K562 (cell line): ENCODE measurements at regions not wholly inside any gene's neighbourhood (a gene's known extent, or its start where the extent isn't known, plus 50 kb on each side); places are given as distances from the start of the nearest gene placed in this dataset.
"Not testable (repeated sequence)": the region's sequence is repeated elsewhere in the genome, so short reads cannot be mapped to it uniquely, and the experiment has no call there.

Source experiments
- ATAC-seq: fragments of 200-7000 bp; cut with Tn5 transposase; 3 replicates; pipeline ENCODE4 v1.9.1; 2020; ENCODE audit warnings: moderate library complexity
- BruUV-seq: library from RNA; stranded (reverse); fragments of 400-500 nt; replicated peaks from 2 replicates; lab custom pipeline; 2021; lab: Mats Ljungman, UMichigan
- CTCF ChIA-PET: fragments of 300-600 bp; formaldehyde crosslinking; extraction: SDS; loops from one replicate; lab custom pipeline; 2021; ENCODE audit warnings: low intra/inter-chr PET ratio; lab: Yijun Ruan, JAX
- POLR2A ChIA-PET: fragments of 300-600, 350-650 bp; sonication (Branson Sonifier 250); formaldehyde crosslinking; extraction: SDS; loops from one replicate; lab custom pipeline; 2021; ENCODE audit warnings: antibody characterized with exemption, inconsistent platforms; lab: Yijun Ruan, JAX
- DNase-seq, 4 experiments: peaks; one replicate each; pipeline versions ENCODE4 v3.0.0 to v3.0.0-alpha.2; 2011 to 2018; ENCODE audit warnings: low spot score in 3 of 4, mixed read lengths in 3 of 4; ENCODE audit errors: extremely low read depth in 1 of 4
- FAIRE-seq: peaks from 2 replicates; lab custom pipeline; 2011; peaks lifted over from hg19 to GRCh38; lab: Jason Lieb, UNC
- H2AFZ ChIP-seq: 2 replicates; pipeline ENCODE4 v1.6.0; 2011; ENCODE audit warnings: low read depth, low read length, control low read depth, inconsistent platforms
- H3K27ac ChIP-seq: fragments of 200-600 bp; 3 replicates; pipeline ENCODE4 v1.8.0; 2011; ENCODE audit warnings: low read depth, mild to moderate bottlenecking, control low read depth, inconsistent platforms, low read length, moderate library complexity, mixed read lengths; ENCODE audit errors: extremely low read depth
- H3K27me3 ChIP-seq, 2 experiments: fragments of 300-600 bp in 1 of 2; 2 replicates in 1 of 2; 3 replicates in 1 of 2; pipeline versions ENCODE4 v1.6.0 to v1.8.0; 2011; ENCODE audit warnings: inconsistent platforms in 2 of 2, low read length in 2 of 2, mild to moderate bottlenecking in 1 of 2, mixed read lengths in 1 of 2, moderate library complexity in 1 of 2; ENCODE audit not compliant: control insufficient read depth in 2 of 2, insufficient read depth in 2 of 2
- H3K36me3 ChIP-seq: fragments of 300-600 bp; 3 replicates; pipeline ENCODE4 v1.8.0; 2011; ENCODE audit warnings: mild to moderate bottlenecking, low read length, inconsistent platforms; ENCODE audit not compliant: control insufficient read depth, insufficient read depth
- H3K4me1 ChIP-seq, 2 experiments: fragments of 200-600 bp in 1 of 2; replicated peaks in 1 of 2; 2 replicates in 1 of 2; 3 replicates in 1 of 2; pipeline versions ENCODE4 v1.5.1 to v1.8.0; 2011; ENCODE audit warnings: inconsistent platforms in 2 of 2, low read length in 2 of 2, mild to moderate bottlenecking in 1 of 2, mixed read lengths in 1 of 2, moderate library complexity in 1 of 2; ENCODE audit not compliant: control insufficient read depth in 2 of 2, insufficient read depth in 2 of 2
- H3K4me2 ChIP-seq: 2 replicates; pipeline ENCODE4 v1.6.1; 2011; ENCODE audit warnings: low read length, control low read depth, inconsistent platforms, mixed read lengths; ENCODE audit not compliant: insufficient read depth
- H3K4me3 ChIP-seq: fragments of 200-600 bp; sonication (generic), shearing (Covaris generic); 2 replicates; pipeline ENCODE4 v1.5.1; 2016; ENCODE audit warnings: control low read depth, inconsistent platforms
- H3K79me2 ChIP-seq: fragments of 200-600 bp; 3 replicates; pipeline ENCODE4 v1.8.0; 2011; ENCODE audit warnings: low read length, inconsistent platforms; ENCODE audit not compliant: control insufficient read depth, insufficient read depth
- H3K9ac ChIP-seq, 2 experiments: 2 replicates each; pipeline versions ENCODE4 v1.6.0 to v1.6.1; 2011; ENCODE audit warnings: low read depth in 2 of 2, low read length in 2 of 2, control low read depth in 1 of 2, inconsistent platforms in 1 of 2, mild to moderate bottlenecking in 1 of 2, mixed read lengths in 1 of 2; ENCODE audit not compliant: insufficient read depth in 1 of 2
- H3K9me1 ChIP-seq: one replicate; pipeline ENCODE4 v1.6.0; 2011; ENCODE audit warnings: inconsistent platforms, mild to moderate bottlenecking, low read length, moderate library complexity; ENCODE audit not compliant: control insufficient read depth, insufficient read depth
- H3K9me3 ChIP-seq: replicated peaks from 2 replicates; pipeline ENCODE4 v1.5.1; 2011; ENCODE audit warnings: low read depth, low read length, inconsistent platforms; ENCODE audit not compliant: control insufficient read depth, insufficient read depth
- H4K20me1 ChIP-seq: replicated peaks from 2 replicates; pipeline ENCODE4 v1.6.1; 2011; ENCODE audit warnings: low read length, inconsistent platforms, mixed read lengths; ENCODE audit not compliant: control insufficient read depth, insufficient read depth
- BRF2 ChIP-seq: IDR thresholded peaks from 3 replicates; pipeline ENCODE4 v1.6.1; 2011; ENCODE audit warnings: borderline replicate concordance, mild to moderate bottlenecking; ENCODE audit not compliant: insufficient read length, insufficient read depth
- CREB3 ChIP-seq: fragments of 450-650 bp; conservative IDR thresholded peaks from 2 replicates; pipeline ENCODE4 v1.6.1; 2016; ENCODE audit warnings: missing genetic modification characterization, low read depth, mild to moderate bottlenecking, missing compliant biosample characterization, moderate library complexity
- EP300 ChIP-seq: IDR thresholded peaks from 2 replicates; pipeline ENCODE4 v1.6.1; 2012; ENCODE audit warnings: low read length, improper control_type of control experiment
- FOSL1 ChIP-seq: fragments of 200-800 bp; sonication (Bioruptor generic); conservative IDR thresholded peaks from 2 replicates; pipeline ENCODE4 v1.6.1; 2016; ENCODE audit warnings: missing genetic modification characterization, missing compliant biosample characterization
- FOXA1 ChIP-seq: fragments of 450-650 bp; IDR thresholded peaks from 2 replicates; pipeline ENCODE4 v1.6.1; 2016; ENCODE audit warnings: mild to moderate bottlenecking, borderline replicate concordance
- MCM5 ChIP-seq: fragments of 450-650 bp; IDR thresholded peaks from 2 replicates; pipeline ENCODE4 v1.6.1; 2016; ENCODE audit warnings: low read depth
- NUFIP1 ChIP-seq: fragments of 450-650 bp; IDR thresholded peaks from 2 replicates; pipeline ENCODE4 v1.6.1; 2018; ENCODE audit not compliant: partially characterized antibody
- RBM15 ChIP-seq: fragments of 200-400 bp; formaldehyde crosslinking; IDR thresholded peaks from 2 replicates; pipeline ENCODE4 v1.6.1; 2018; ENCODE audit warnings: mild to moderate bottlenecking, low read length, moderate library complexity; ENCODE audit not compliant: insufficient read depth
- ZNF583 ChIP-seq: fragments of 250-450 bp; sonication (Bioruptor Pico); IDR thresholded peaks from 2 replicates; pipeline ENCODE4 v1.4.0; 2020
- ZNF740 ChIP-seq, 3 experiments: fragments of 200-800 bp in 1 of 3; sonication (Bioruptor generic) in 1 of 3; sonication (generic) in 1 of 3; formaldehyde crosslinking in 1 of 3; IDR thresholded peaks; 2 replicates each; pipeline versions ENCODE4 v1.6.1 to v1.8.0; 2016 to 2022; ENCODE audit warnings: mild to moderate bottlenecking in 2 of 3, missing compliant biosample characterization in 2 of 3, missing genetic modification characterization in 2 of 3, missing genetic modification reagents in 1 of 3
- ZNF778 ChIP-seq: fragments of 450-650 bp; formaldehyde crosslinking; IDR thresholded peaks from 2 replicates; pipeline ENCODE4 v1.4.0; 2020; ENCODE audit warnings: mild to moderate bottlenecking, moderate library complexity
- WGBS: fragments of 100-300 bp; shearing (Covaris generic); methylation state at CpG from one replicate; pipeline ENCODE4 v1.1.6; 2016; ENCODE audit warnings: low coverage, mixed read lengths; ENCODE audit not compliant: insufficient coverage; ENCODE audit errors: missing lambda C conversion rate; 5-methylcytosine and 5-hydroxymethylcytosine counted together
- in situ Hi-C: fragments of 300-500 bp; cut with MboI; formaldehyde crosslinking; loops from 4 replicates; pipeline ENCODE4 v1.15.0; 2018; ENCODE audit warnings: inconsistent platforms, mixed read lengths
- intact Hi-C: fragments of 100-400 bp; cut with micrococcal nuclease; formaldehyde crosslinking; loops from 2 replicates; pipeline ENCODE4 v1.14.2; 2022

GRCh38 chr6:137581019-137581707, 87.0 kb upstream of the OLIG3 start (continued):
- TF ChIP-seq CREB3 (tag) (no peak), ZNF583 (CRISPR knock-in tag) (no peak), NUFIP1 (no peak), ZNF778 (CRISPR knock-in tag) (no peak), EP300 (no peak), FOXA1 (no peak), ZNF740 (CRISPR knock-in tag; IDR thresholded peaks at IDR 0.05) (no peak), ZNF740 (tag; IDR thresholded peaks at IDR 0.05) (no peak), FOSL1 (tag) (no peak), RBM15 (no peak), MCM5 (no peak), BRF2 (no peak)

- H3K4me1 ChIP-seq, POLR2A ChIA-PET, H3K79me2 ChIP-seq, BruUV-seq, H3K4me2 ChIP-seq, H3K9me1 ChIP-seq, in situ Hi-C loops, H2AFZ ChIP-seq, H3K9ac ChIP-seq, DNase-seq, ATAC-seq, H3K27ac ChIP-seq, H4K20me1 ChIP-seq, intact Hi-C loops, FAIRE-seq, H3K9me3 ChIP-seq, H3K36me3 ChIP-seq, H3K4me3 ChIP-seq: not testable (repeated sequence)
- CTCF ChIA-PET = interaction anchor here (0.6 kb wide), 1 partner anchor 88 kb away, joined by 3 read pairs; no protein-coding TSS in a partner anchor
- peaks cover 3 to 12% of the 10 kb centered on the region in 2 experiments; a peak in 3 of 5 replicates for H3K27me3 ChIP-seq
- 0% methylated on average over 6 of the region's 6 CpGs for WGBS
These were observed 89.3 kb upstream of the OLIG3 start for GRCh38 chr6:137583519-137583918.
